SK-N-SH (cell line): ENCODE measurements at regions not wholly inside any gene's neighbourhood (a gene's known extent, or its start where the extent isn't known, plus 50 kb on each side); places are given as distances from the start of the nearest gene placed in this dataset.

ENCODE experiments used
- CTCF ChIA-PET: fragments of 300-600, 350-600 bp; formaldehyde crosslinking; extraction: SDS; loops from one replicate; lab custom pipeline; 2021; lab: Yijun Ruan, JAX
- POLR2A ChIA-PET: fragments of 350-600 bp; sonication (Branson Sonifier 250); formaldehyde crosslinking; extraction: SDS; loops from one replicate; lab custom pipeline; 2020; ENCODE audit warnings: antibody characterized with exemption, inconsistent platforms; lab: Yijun Ruan, JAX
- DNase-seq: peaks from one replicate; pipeline ENCODE4 v3.0.0; 2012
- H2AFZ ChIP-seq: fragments of 200-600 bp; sonication (generic); 2 replicates; pipeline ENCODE4 v1.8.1; 2016; ENCODE audit warnings: antibody characterized with exemption, mild to moderate bottlenecking, low read depth
- H3F3A ChIP-seq: fragments of 200-600 bp; sonication (generic); replicated peaks from 2 replicates; pipeline ENCODE3; 2016; ENCODE audit warnings: antibody characterized with exemption, mild to moderate bottlenecking; ENCODE audit not compliant: insufficient read depth
- H3K27ac ChIP-seq, 2 experiments: fragments of 200-500 bp in 1 of 2; fragments of 200-600 bp in 1 of 2; sonication (Bioruptor generic) in 1 of 2; sonication (generic), shearing (Covaris generic) in 1 of 2; 2 replicates each; pipeline versions ENCODE4 v1.5.1 to v1.6.1; 2014 to 2016; ENCODE audit warnings: low read depth in 2 of 2, inconsistent platforms in 1 of 2, low read length in 1 of 2, mild to moderate bottlenecking in 1 of 2, mixed read lengths in 1 of 2
- H3K27me3 ChIP-seq: fragments of 200-600 bp; sonication (generic), shearing (Covaris generic); 2 replicates; pipeline ENCODE4 v1.6.1; 2016; ENCODE audit warnings: mixed run types; ENCODE audit not compliant: insufficient read depth
- H3K36me3 ChIP-seq, 2 experiments: fragments of 200-500 bp in 1 of 2; fragments of 200-600 bp in 1 of 2; sonication (Bioruptor generic) in 1 of 2; sonication (generic) in 1 of 2; replicated peaks in 1 of 2; 2 replicates each; pipeline versions ENCODE3 to v1.5.1; 2014 to 2016; ENCODE audit warnings: low read length in 1 of 2, mild to moderate bottlenecking in 1 of 2; ENCODE audit not compliant: insufficient read depth in 2 of 2, control insufficient read depth in 1 of 2
- H3K4me1 ChIP-seq, 2 experiments: fragments of 200-500 bp in 1 of 2; fragments of 200-600 bp in 1 of 2; sonication (Bioruptor generic) in 1 of 2; sonication (generic), shearing (Covaris generic) in 1 of 2; 2 replicates each; pipeline versions ENCODE4 v1.5.1 to v1.6.1; 2014 to 2016; ENCODE audit warnings: low read depth in 1 of 2, low read length in 1 of 2, mixed run types in 1 of 2; ENCODE audit not compliant: insufficient read depth in 2 of 2, control insufficient read depth in 1 of 2
- H3K4me2 ChIP-seq: fragments of 200-600 bp; sonication (generic), shearing (Covaris generic); 2 replicates; pipeline ENCODE4 v1.6.1; 2017; ENCODE audit warnings: mixed run types
- H3K4me3 ChIP-seq, 2 experiments: fragments of 200-500 bp in 1 of 2; fragments of 200-600 bp in 1 of 2; sonication (Bioruptor generic) in 1 of 2; sonication (generic), shearing (Covaris generic) in 1 of 2; 2 replicates each; pipeline versions ENCODE4 v1.5.1 to v1.8.1; 2014 to 2016; ENCODE audit warnings: low read depth in 2 of 2, inconsistent platforms in 1 of 2, low read length in 1 of 2, mild to moderate bottlenecking in 1 of 2, mixed read lengths in 1 of 2, moderate library complexity in 1 of 2
- H3K79me2 ChIP-seq: fragments of 200-600 bp; sonication (generic); 2 replicates; pipeline ENCODE4 v1.8.1; 2017; ENCODE audit warnings: mild to moderate bottlenecking; ENCODE audit not compliant: insufficient read depth
- H3K9ac ChIP-seq: fragments of 200-600 bp; sonication (generic); 2 replicates; pipeline ENCODE4 v1.6.1; 2017; ENCODE audit warnings: mixed run types
- H3K9me2 ChIP-seq: fragments of 200-600 bp; sonication (generic); 2 replicates; pipeline ENCODE4 v1.6.1; 2017; ENCODE audit warnings: mixed run types
- H3K9me3 ChIP-seq: fragments of 200-600 bp; sonication (generic); 2 replicates; pipeline ENCODE4 v1.6.1; 2017; ENCODE audit warnings: mixed run types, mild to moderate bottlenecking, moderate library complexity
- H4K20me1 ChIP-seq: fragments of 200-600 bp; sonication (generic); 2 replicates; pipeline ENCODE4 v1.6.1; 2017; ENCODE audit warnings: mild to moderate bottlenecking, mixed run types; ENCODE audit not compliant: insufficient read depth
- CHD2 ChIP-seq: fragments of 150-350 bp; IDR thresholded peaks from 2 replicates; pipeline ENCODE4 v1.6.1; 2018; ENCODE audit warnings: low read length; ENCODE audit not compliant: partially characterized antibody
- ELF1 ChIP-seq: IDR thresholded peaks from 2 replicates; pipeline ENCODE4 v1.4.0; 2012
- EP300 ChIP-seq, 2 experiments: IDR thresholded peaks; 2 replicates each; pipeline versions ENCODE4 v1.4.0 to v1.6.1; 2012; ENCODE audit warnings: borderline replicate concordance in 1 of 2, low read depth in 1 of 2, low read length in 1 of 2
- EZH2phosphoT487 ChIP-seq: fragments of 200-600 bp; sonication (generic); IDR thresholded peaks from 2 replicates; pipeline ENCODE4 v1.6.1; 2017; ENCODE audit warnings: low read depth, mixed run types, mild to moderate bottlenecking, antibody characterized with exemption, moderate library complexity, borderline replicate concordance
- FOXM1 ChIP-seq: IDR thresholded peaks from 2 replicates; pipeline ENCODE4 v1.4.0; 2012; ENCODE audit warnings: low read depth, mild to moderate bottlenecking
- GABPA ChIP-seq: IDR thresholded peaks from 2 replicates; pipeline ENCODE4 v1.4.0; 2012; ENCODE audit warnings: low read depth, mild to moderate bottlenecking
- JUND ChIP-seq: IDR thresholded peaks from 2 replicates; pipeline ENCODE4 v1.4.0; 2012
- MAX ChIP-seq: IDR thresholded peaks from 2 replicates; pipeline ENCODE4 v1.4.0; 2012; ENCODE audit warnings: low read depth
- MXI1 ChIP-seq: IDR thresholded peaks from 2 replicates; pipeline ENCODE4 v1.6.1; 2012; ENCODE audit warnings: mild to moderate bottlenecking, low read depth, low read length, improper control_type of control experiment
- NRF1 ChIP-seq: IDR thresholded peaks from 2 replicates; pipeline ENCODE4 v1.6.1; 2012; ENCODE audit warnings: low read depth, mild to moderate bottlenecking, low read length
- POLR2AphosphoS5 ChIP-seq: IDR thresholded peaks from 2 replicates; pipeline ENCODE4 v1.6.1; 2012; ENCODE audit warnings: low read depth, low read length
- RFX5 ChIP-seq: IDR thresholded peaks from 2 replicates; pipeline ENCODE4 v1.6.1; 2012; ENCODE audit warnings: mild to moderate bottlenecking, improper control_type of control experiment, low read length
- RXRA ChIP-seq: IDR thresholded peaks from 2 replicates; pipeline ENCODE4 v1.4.0; 2012; ENCODE audit warnings: low read depth, mild to moderate bottlenecking, borderline replicate concordance
- SIN3A ChIP-seq: IDR thresholded peaks from 2 replicates; pipeline ENCODE4 v1.6.1; 2012; ENCODE audit warnings: low read depth, mild to moderate bottlenecking, low read length, moderate library complexity, borderline replicate concordance
- SMC3 ChIP-seq: IDR thresholded peaks from 2 replicates; pipeline ENCODE4 v1.6.1; 2012; ENCODE audit warnings: low read depth, low read length, improper control_type of control experiment
- TCF12 ChIP-seq: IDR thresholded peaks from 2 replicates; pipeline ENCODE4 v1.4.0; 2012
- ZBTB33 ChIP-seq: IDR thresholded peaks from 2 replicates; pipeline ENCODE4 v1.4.0; 2012; ENCODE audit warnings: low read depth, borderline replicate concordance
- WGBS: methylation state at CpG from one replicate; pipeline ENCODE4 v1.1.6; 2017; ENCODE audit warnings: low lambda C conversion rate; 5-methylcytosine and 5-hydroxymethylcytosine counted together
- TF ChIP-seq, protein P1 (sequence below): fragments of 200-600 bp; sonication (generic); IDR thresholded peaks from 2 replicates; pipeline ENCODE4 v1.6.1; 2017; ENCODE audit warnings: antibody characterized with exemption, mild to moderate bottlenecking, moderate library complexity
- TF ChIP-seq, protein P2 (sequence below): IDR thresholded peaks from 2 replicates; pipeline ENCODE4 v1.4.0; 2012; ENCODE audit warnings: low read depth, borderline replicate concordance
- TF ChIP-seq, protein P3 (sequence below): fragments of 150-350 bp; IDR thresholded peaks from 2 replicates; pipeline ENCODE4 v1.6.1; 2016; ENCODE audit warnings: mild to moderate bottlenecking, low read depth, low read length

- H4K20me1 ChIP-seq, result no peaks in the 10 kb centered on the region
- no peaks in the 10 kb centered on the region for H3K27me3 ChIP-seq
- CTCF ChIA-PET, result no interaction called here
- no peak overlapping the region for H3K9ac ChIP-seq
- no peaks in the 10 kb centered on the region for H3K79me2 ChIP-seq
- no peak overlapping the region for H3K27ac ChIP-seq
- H3K9me3 ChIP-seq, result no peaks in the 10 kb centered on the region
- no peaks in the 10 kb centered on the region for H3F3A ChIP-seq
- WGBS, result 7% methylated on average over 3 of the region's 3 CpGs
- no peak for DNase-seq
- H3K4me1 ChIP-seq, result no peaks in the 10 kb centered on the region
- POLR2A ChIA-PET, result no interaction called here
- no peaks in the 10 kb centered on the region for H3K36me3 ChIP-seq
- no peak overlapping the region for H2AFZ ChIP-seq
- TF ChIP-seq RFX5 (no peak), FOXM1 (no peak), EZH2phosphoT487 (no peak), MAX (no peak), ZBTB33 (no peak), SIN3A (no peak), SMC3 (no peak), NRF1 (no peak), POLR2AphosphoS5 (no peak), MXI1 (no peak), GABPA (no peak), RXRA (no peak), CHD2 (no peak), TCF12 (no peak)
- TF ChIP-seq, protein P1, sequence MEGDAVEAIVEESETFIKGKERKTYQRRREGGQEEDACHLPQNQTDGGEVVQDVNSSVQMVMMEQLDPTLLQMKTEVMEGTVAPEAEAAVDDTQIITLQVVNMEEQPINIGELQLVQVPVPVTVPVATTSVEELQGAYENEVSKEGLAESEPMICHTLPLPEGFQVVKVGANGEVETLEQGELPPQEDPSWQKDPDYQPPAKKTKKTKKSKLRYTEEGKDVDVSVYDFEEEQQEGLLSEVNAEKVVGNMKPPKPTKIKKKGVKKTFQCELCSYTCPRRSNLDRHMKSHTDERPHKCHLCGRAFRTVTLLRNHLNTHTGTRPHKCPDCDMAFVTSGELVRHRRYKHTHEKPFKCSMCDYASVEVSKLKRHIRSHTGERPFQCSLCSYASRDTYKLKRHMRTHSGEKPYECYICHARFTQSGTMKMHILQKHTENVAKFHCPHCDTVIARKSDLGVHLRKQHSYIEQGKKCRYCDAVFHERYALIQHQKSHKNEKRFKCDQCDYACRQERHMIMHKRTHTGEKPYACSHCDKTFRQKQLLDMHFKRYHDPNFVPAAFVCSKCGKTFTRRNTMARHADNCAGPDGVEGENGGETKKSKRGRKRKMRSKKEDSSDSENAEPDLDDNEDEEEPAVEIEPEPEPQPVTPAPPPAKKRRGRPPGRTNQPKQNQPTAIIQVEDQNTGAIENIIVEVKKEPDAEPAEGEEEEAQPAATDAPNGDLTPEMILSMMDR, result no peak
- TF ChIP-seq, protein P2, sequence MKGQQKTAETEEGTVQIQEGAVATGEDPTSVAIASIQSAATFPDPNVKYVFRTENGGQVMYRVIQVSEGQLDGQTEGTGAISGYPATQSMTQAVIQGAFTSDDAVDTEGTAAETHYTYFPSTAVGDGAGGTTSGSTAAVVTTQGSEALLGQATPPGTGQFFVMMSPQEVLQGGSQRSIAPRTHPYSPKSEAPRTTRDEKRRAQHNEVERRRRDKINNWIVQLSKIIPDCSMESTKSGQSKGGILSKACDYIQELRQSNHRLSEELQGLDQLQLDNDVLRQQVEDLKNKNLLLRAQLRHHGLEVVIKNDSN, result no peak
- H3K4me3 ChIP-seq, result no peak overlapping the region
- H3K9me2 ChIP-seq, result no peaks in the 10 kb centered on the region
- H3K4me2 ChIP-seq, result no peak overlapping the region
These were observed 344.6 kb upstream of the CTNND2 start for GRCh38 chr5:12248831-12249230.

- no peaks in the 10 kb centered on the region for H3K27me3 ChIP-seq
- H4K20me1 ChIP-seq, result no peaks in the 10 kb centered on the region
- H3K9me3 ChIP-seq, result no peaks in the 10 kb centered on the region
- ChIA-PET POLR2A (no interaction called here), CTCF (no interaction called here)
- TF ChIP-seq RFX5, result no peak
- TF ChIP-seq, protein P3, sequence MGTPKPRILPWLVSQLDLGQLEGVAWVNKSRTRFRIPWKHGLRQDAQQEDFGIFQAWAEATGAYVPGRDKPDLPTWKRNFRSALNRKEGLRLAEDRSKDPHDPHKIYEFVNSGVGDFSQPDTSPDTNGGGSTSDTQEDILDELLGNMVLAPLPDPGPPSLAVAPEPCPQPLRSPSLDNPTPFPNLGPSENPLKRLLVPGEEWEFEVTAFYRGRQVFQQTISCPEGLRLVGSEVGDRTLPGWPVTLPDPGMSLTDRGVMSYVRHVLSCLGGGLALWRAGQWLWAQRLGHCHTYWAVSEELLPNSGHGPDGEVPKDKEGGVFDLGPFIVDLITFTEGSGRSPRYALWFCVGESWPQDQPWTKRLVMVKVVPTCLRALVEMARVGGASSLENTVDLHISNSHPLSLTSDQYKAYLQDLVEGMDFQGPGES, result no peak
- no peak for TF ChIP-seq JUND
- no peak for TF ChIP-seq GABPA
- no peak for TF ChIP-seq EP300 (IDR thresholded peaks at IDR 0.05; ENCODE audit: borderline replicate concordance in 1 of 2, low read depth in 1 of 2, low read length in 1 of 2)
- TF ChIP-seq ELF1, result no peak
- H3K9me2 ChIP-seq, result no peaks in the 10 kb centered on the region
- H3K36me3 ChIP-seq, result no peaks in the 10 kb centered on the region
- 10% methylated on average over 5 of the region's 5 CpGs for WGBS
- no peak overlapping the region for H2AFZ ChIP-seq
- DNase-seq, result no peak
- H3K9ac ChIP-seq, result no peak overlapping the region
- no peaks in the 10 kb centered on the region for H3K79me2 ChIP-seq
- H3K4me2 ChIP-seq, result no peak overlapping the region
- no peak overlapping the region for H3K4me3 ChIP-seq
- no peak overlapping the region for H3K27ac ChIP-seq
- no peaks in the 10 kb centered on the region for H3F3A ChIP-seq
- H3K4me1 ChIP-seq, result no peaks in the 10 kb centered on the region
These were observed 341.8 kb upstream of the CTNND2 start for GRCh38 chr5:12246036-12246435.
